HG03108 (cell line): ENCODE measurements at regions not wholly inside any gene's neighbourhood (a gene's known extent, or its start where the extent isn't known, plus 50 kb on each side); places are given as distances from the start of the nearest gene placed in this dataset.

Experiments used
- ATAC-seq: cut with Tn5 transposase; IDR thresholded peaks from one replicate; pipeline ENCODE4 v1.9.1; 2021; ENCODE audit warnings: moderate library complexity; ENCODE audit not compliant: unreplicated experiment

GRCh38 chr7:17507717-17508116 lies 209.3 kb downstream of the AHR start:
- ATAC-seq: no peak

- ATAC-seq: no peak
Measured at GRCh38 chr7:17512181-17512675, 213.8 kb downstream of the AHR start.

GRCh38 chr7:17516771-17517170 lies 218.3 kb downstream of the AHR start:
- no peak for ATAC-seq

- ATAC-seq: no peak
Measured at GRCh38 chr7:17520941-17521340, 222.5 kb downstream of the AHR start.

GRCh38 chr7:17521437-17521836 lies 223.0 kb downstream of the AHR start:
- ATAC-seq: no peak

- ATAC-seq: no peak
Measured at GRCh38 chr7:17523813-17524739, 225.6 kb downstream of the AHR start.

- no peak for ATAC-seq
Measured at GRCh38 chr7:17524746-17525145, 226.3 kb downstream of the AHR start.

GRCh38 chr7:17526621-17527020 lies 228.2 kb downstream of the AHR start:
- ATAC-seq: no peak

- ATAC-seq: no peak
Measured at GRCh38 chr7:17528636-17529035, 230.2 kb downstream of the AHR start.

GRCh38 chr7:17530244-17530643 lies 231.8 kb downstream of the AHR start:
- no peak for ATAC-seq

GRCh38 chr7:17530741-17531421 lies 232.4 kb downstream of the AHR start:
- ATAC-seq: no peak

GRCh38 chr7:17532861-17533404 lies 234.5 kb downstream of the AHR start:
- no peak for ATAC-seq

- no peak for ATAC-seq
Measured at GRCh38 chr7:17534348-17534747, 235.9 kb downstream of the AHR start.

- ATAC-seq: no peak
Measured at GRCh38 chr7:17535776-17536175, 237.3 kb downstream of the AHR start.

GRCh38 chr7:17544401-17544800 lies 245.9 kb downstream of the AHR start:
- no peak for ATAC-seq

GRCh38 chr7:17545348-17545747 lies 246.9 kb downstream of the AHR start:
- no peak for ATAC-seq

GRCh38 chr7:17546189-17546588 lies 247.7 kb downstream of the AHR start:
- no peak for ATAC-seq

GRCh38 chr7:17546592-17546991 lies 248.1 kb downstream of the AHR start:
- no peak for ATAC-seq

GRCh38 chr7:17548014-17548653 lies 249.7 kb downstream of the AHR start:
- ATAC-seq: no peak

GRCh38 chr7:17549406-17549805 lies 251.0 kb downstream of the AHR start:
- ATAC-seq: no peak

- ATAC-seq: no peak
Measured at GRCh38 chr7:17552373-17552772, 253.9 kb downstream of the AHR start.
